H9 (cell line): ENCODE measurements at regions not wholly inside any gene's neighbourhood (a gene's known extent, or its start where the extent isn't known, plus 50 kb on each side); places are given as distances from the start of the nearest gene placed in this dataset.

Experiments
- DNase-seq: peaks from one replicate; pipeline ENCODE4 v3.0.0-alpha.2; 2017
- H2AFZ ChIP-seq: one replicate; pipeline ENCODE4 v1.6.1; 2013; ENCODE audit warnings: mild to moderate bottlenecking, low read length, control low read depth, moderate library complexity
- H2AK5ac ChIP-seq: 2 replicates; pipeline ENCODE4 v1.6.1; 2013; ENCODE audit warnings: low read length, control low read depth, mixed read lengths; ENCODE audit not compliant: insufficient read length
- H2BK120ac ChIP-seq: one replicate; pipeline ENCODE4 v1.6.1; 2013; ENCODE audit warnings: low read depth, mild to moderate bottlenecking, low read length, control low read depth, inconsistent platforms; ENCODE audit not compliant: poor library complexity, severe bottlenecking
- H2BK12ac ChIP-seq: 2 replicates; pipeline ENCODE4 v1.6.1; 2013; ENCODE audit warnings: low read length, control low read depth, mixed read lengths, low read depth; ENCODE audit not compliant: insufficient read length
- H2BK15ac ChIP-seq: 2 replicates; pipeline ENCODE4 v1.6.1; 2013; ENCODE audit warnings: low read depth, low read length, control low read depth
- H2BK20ac ChIP-seq: one replicate; pipeline ENCODE4 v1.6.1; 2013; ENCODE audit warnings: low read depth, mild to moderate bottlenecking, low read length, control low read depth, inconsistent platforms; ENCODE audit not compliant: poor library complexity, severe bottlenecking
- H2BK5ac ChIP-seq: 2 replicates; pipeline ENCODE4 v1.6.1; 2013; ENCODE audit warnings: low read length, control low read depth, mixed read lengths; ENCODE audit not compliant: insufficient read length
- H3K14ac ChIP-seq: 2 replicates; pipeline ENCODE4 v1.6.1; 2013; ENCODE audit warnings: low read length, control low read depth; ENCODE audit not compliant: insufficient read depth
- H3K18ac ChIP-seq: 2 replicates; pipeline ENCODE4 v1.6.1; 2013; ENCODE audit warnings: low read depth, mild to moderate bottlenecking, mixed read lengths, low read length, control low read depth; ENCODE audit not compliant: insufficient read length
- H3K23ac ChIP-seq: 2 replicates; pipeline ENCODE4 v1.6.1; 2013; ENCODE audit warnings: low read length, control low read depth, mixed read lengths, low read depth; ENCODE audit not compliant: insufficient read length
- H3K23me2 ChIP-seq: 2 replicates; pipeline ENCODE4 v1.6.1; 2013; ENCODE audit warnings: low read depth, mild to moderate bottlenecking, mixed read lengths, low read length, control low read depth; ENCODE audit not compliant: insufficient read length, poor library complexity, severe bottlenecking
- H3K27ac ChIP-seq: 2 replicates; pipeline ENCODE4 v1.5.1; 2013; ENCODE audit warnings: low read length, control low read depth, mixed read lengths, low read depth; ENCODE audit not compliant: insufficient read length
- H3K27me3 ChIP-seq: 2 replicates; pipeline ENCODE4 v1.6.1; 2013; ENCODE audit warnings: low read length, control low read depth, inconsistent platforms; ENCODE audit not compliant: insufficient read depth
- H3K4ac ChIP-seq: 2 replicates; pipeline ENCODE4 v1.6.1; 2013; ENCODE audit warnings: low read depth, mild to moderate bottlenecking, control low read depth, inconsistent platforms, low read length, moderate library complexity
- H3K4me1 ChIP-seq: 2 replicates; pipeline ENCODE4 v1.6.1; 2013; ENCODE audit warnings: low read length, control low read depth, inconsistent platforms; ENCODE audit not compliant: insufficient read depth
- H3K4me2 ChIP-seq: 2 replicates; pipeline ENCODE4 v1.6.1; 2013; ENCODE audit warnings: low read length, control low read depth, mixed read lengths; ENCODE audit not compliant: insufficient read length, insufficient read depth
- H3K56ac ChIP-seq: 2 replicates; pipeline ENCODE4 v1.6.1; 2013; ENCODE audit warnings: low read depth, mild to moderate bottlenecking, mixed read lengths, low read length, control low read depth; ENCODE audit not compliant: insufficient read length
- H3K79me1 ChIP-seq: 2 replicates; pipeline ENCODE4 v1.6.1; 2013; ENCODE audit warnings: low read depth, mild to moderate bottlenecking, moderate library complexity, low read length, control low read depth, inconsistent platforms; ENCODE audit not compliant: insufficient read depth, poor library complexity, severe bottlenecking
- H3K79me2 ChIP-seq: 2 replicates; pipeline ENCODE4 v1.6.1; 2013; ENCODE audit warnings: low read length, control low read depth, inconsistent platforms; ENCODE audit not compliant: insufficient read depth
- H3K9ac ChIP-seq: 2 replicates; pipeline ENCODE4 v1.6.1; 2013; ENCODE audit warnings: low read length, control low read depth, mixed read lengths; ENCODE audit not compliant: insufficient read length; ENCODE audit errors: extremely low read depth
- H3K9me3 ChIP-seq: one replicate; pipeline ENCODE4 v1.6.1; 2013; ENCODE audit warnings: low read depth, low read length, inconsistent platforms; ENCODE audit not compliant: control insufficient read depth
- H3T11ph ChIP-seq: one replicate; pipeline ENCODE4 v1.6.1; 2013; ENCODE audit warnings: mild to moderate bottlenecking, low read length, control low read depth, inconsistent platforms
- H4K20me1 ChIP-seq: one replicate; pipeline ENCODE4 v1.6.1; 2013; ENCODE audit not compliant: control insufficient read depth, insufficient read length, insufficient read depth
- H4K5ac ChIP-seq: 2 replicates; pipeline ENCODE4 v1.6.1; 2013; ENCODE audit warnings: low read depth, mild to moderate bottlenecking, mixed read lengths, low read length, control low read depth; ENCODE audit not compliant: insufficient read length
- H4K8ac ChIP-seq: replicated peaks from 2 replicates; pipeline ENCODE4 v1.6.1; 2013; ENCODE audit warnings: low read length, control low read depth, mixed read lengths, low read depth; ENCODE audit not compliant: insufficient read length
- H4K91ac ChIP-seq: 2 replicates; pipeline ENCODE4 v1.6.1; 2013; ENCODE audit warnings: low read depth, mild to moderate bottlenecking, moderate library complexity, mixed read lengths, low read length, control low read depth; ENCODE audit not compliant: insufficient read length
- H3K27ac Mint-ChIP-seq, 3 experiments: 2 replicates in 2 of 3; 3 replicates in 1 of 3; pipeline ENCODE4 v1.8.0; 2020 to 2021; ENCODE audit warnings: mixed read lengths in 3 of 3, mild to moderate bottlenecking in 1 of 3, moderate library complexity in 1 of 3
- H3K27me3 Mint-ChIP-seq: 2 replicates; pipeline ENCODE4 v1.8.0; 2021; ENCODE audit warnings: low read depth, mild to moderate bottlenecking, moderate library complexity, mixed read lengths
- H3K36me3 Mint-ChIP-seq, 3 experiments: 2 replicates in 2 of 3; 3 replicates in 1 of 3; pipeline ENCODE4 v1.8.0; 2020 to 2021; ENCODE audit warnings: low read depth in 3 of 3, mixed read lengths in 3 of 3; ENCODE audit not compliant: insufficient read depth in 1 of 3
- H3K4me1 Mint-ChIP-seq, 2 experiments: 2 replicates each; pipeline ENCODE4 v1.8.0; 2020; ENCODE audit warnings: mixed read lengths in 2 of 2
- H3K4me3 Mint-ChIP-seq, 2 experiments: 2 replicates in 1 of 2; 3 replicates in 1 of 2; pipeline ENCODE4 v1.8.0; 2020 to 2021; ENCODE audit warnings: mild to moderate bottlenecking in 2 of 2, mixed read lengths in 2 of 2, moderate library complexity in 1 of 2
- H3K9me3 Mint-ChIP-seq, 2 experiments: 2 replicates in 1 of 2; 3 replicates in 1 of 2; pipeline ENCODE4 v1.8.0; 2020; ENCODE audit warnings: mild to moderate bottlenecking in 2 of 2, mixed read lengths in 2 of 2, moderate library complexity in 1 of 2
- CTCF ChIP-seq: fragments of 200-600 bp; sonication (generic); conservative IDR thresholded peaks from 3 replicates; pipeline ENCODE4 v1.8.0; 2021; ENCODE audit warnings: antibody characterized with exemption, mild to moderate bottlenecking
- WGBS: extraction: QIAGEN DNeasy Blood & Tissue Kit; methylation state at CpG from one replicate; pipeline ENCODE4 v1.1.7; 2013; ENCODE audit warnings: missing lambda C conversion rate, low lambda C conversion rate, mixed read lengths; ENCODE audit not compliant: insufficient read length; ENCODE audit errors: extremely low coverage; 5-methylcytosine and 5-hydroxymethylcytosine counted together

- Histone ChIP-seq H3K9ac (no peak overlapping the region), H4K20me1 (no peaks in the 10 kb centered on the region), H4K5ac (no peak overlapping the region), H3K23ac (no peak overlapping the region), H3K4ac (no peak overlapping the region), H2BK15ac (no peak overlapping the region), H3K14ac (no peak overlapping the region), H3K9me3 (peaks cover 8% of the 10 kb centered on the region), H3K79me1 (no peaks in the 10 kb centered on the region), H2BK12ac (no peak overlapping the region), H2AFZ (no peak overlapping the region), H4K8ac (no peak overlapping the region), H4K91ac (no peak overlapping the region), H3K27me3 (no peaks in the 10 kb centered on the region), H3K56ac (no peak overlapping the region), H3K18ac (no peak overlapping the region), H2BK120ac (no peak overlapping the region), H2BK5ac (no peak overlapping the region), H3K23me2 (no peaks in the 10 kb centered on the region), H3K4me2 (no peak overlapping the region), H3T11ph (no peak overlapping the region), H2AK5ac (no peak overlapping the region), H3K27ac (no peak overlapping the region), H2BK20ac (no peak overlapping the region), H3K79me2 (no peaks in the 10 kb centered on the region), H3K4me1 (no peaks in the 10 kb centered on the region)
- no peaks in the 10 kb centered on the region for H3K4me1 Mint-ChIP-seq
- no peak for TF ChIP-seq CTCF
- H3K9me3 Mint-ChIP-seq = peaks cover 50 to 52% of the 10 kb centered on the region in 2 experiments
- no peak overlapping the region for H3K4me3 Mint-ChIP-seq
- peaks cover 5% of the 10 kb centered on the region for H3K27me3 Mint-ChIP-seq
- no peak for DNase-seq
- peaks cover 7 to 32% (median 12%) of the 10 kb centered on the region in 3 experiments; a peak in 6 of 7 replicates for H3K36me3 Mint-ChIP-seq
- WGBS = no CpG with 5 or more reads among the region's 8 CpGs
- no peak overlapping the region for H3K27ac Mint-ChIP-seq
Measured at GRCh38 chr14:101169267-101169666, 265.7 kb upstream of the RTL1 start.
